ENCODE measurements at regions not wholly inside any gene's neighbourhood (a gene's known extent, or its start where the extent isn't known, plus 50 kb on each side); places are given as distances from the start of the nearest gene placed in this dataset.
"Not testable (repeated sequence)": the region's sequence is repeated elsewhere in the genome, so short reads cannot be mapped to it uniquely, and the experiment has no call there.

- peak in 1 of 4 experiments; percentile 8 for TF ChIP-seq CTCF (IDR thresholded peaks at IDR 0.05)
- TF ChIP-seq POLR2A, POLR2AphosphoS5 (IDR thresholded peaks at IDR 0.05): not testable (repeated sequence)
These were observed 53.0 kb upstream of the DUX4 start for GRCh38 chr4:190120537-190121001.

Data from prostate gland (tissue), 2 donors.